ENCODE measurements at regions not wholly inside any gene's neighbourhood (a gene's known extent, or its start where the extent isn't known, plus 50 kb on each side); places are given as distances from the start of the nearest gene placed in this dataset.
"Not testable (repeated sequence)": the region's sequence is repeated elsewhere in the genome, so short reads cannot be mapped to it uniquely, and the experiment has no call there.

DNA sequence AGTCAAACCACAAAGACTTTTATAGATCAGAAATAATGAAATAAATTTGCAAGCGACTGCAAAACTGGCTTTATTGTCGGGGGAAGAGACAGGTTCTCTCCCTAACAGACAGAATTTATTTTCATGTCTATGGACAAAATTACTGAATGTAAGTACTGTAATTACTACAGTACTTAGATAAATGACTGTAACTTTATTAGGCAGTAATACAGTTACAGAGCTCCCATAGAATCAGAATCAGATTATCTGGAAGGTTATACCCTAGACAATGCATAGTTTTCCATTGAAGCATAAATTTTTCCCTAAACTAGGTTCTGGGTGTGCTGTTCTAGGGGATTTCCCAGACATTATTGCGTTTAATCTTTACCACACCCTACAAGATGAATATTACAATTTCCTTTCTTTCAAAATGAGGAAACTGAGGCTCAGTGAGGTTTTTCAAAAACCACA lies 114.2 kb downstream of the C12orf75 start:
- TF ChIP-seq, protein P1, sequence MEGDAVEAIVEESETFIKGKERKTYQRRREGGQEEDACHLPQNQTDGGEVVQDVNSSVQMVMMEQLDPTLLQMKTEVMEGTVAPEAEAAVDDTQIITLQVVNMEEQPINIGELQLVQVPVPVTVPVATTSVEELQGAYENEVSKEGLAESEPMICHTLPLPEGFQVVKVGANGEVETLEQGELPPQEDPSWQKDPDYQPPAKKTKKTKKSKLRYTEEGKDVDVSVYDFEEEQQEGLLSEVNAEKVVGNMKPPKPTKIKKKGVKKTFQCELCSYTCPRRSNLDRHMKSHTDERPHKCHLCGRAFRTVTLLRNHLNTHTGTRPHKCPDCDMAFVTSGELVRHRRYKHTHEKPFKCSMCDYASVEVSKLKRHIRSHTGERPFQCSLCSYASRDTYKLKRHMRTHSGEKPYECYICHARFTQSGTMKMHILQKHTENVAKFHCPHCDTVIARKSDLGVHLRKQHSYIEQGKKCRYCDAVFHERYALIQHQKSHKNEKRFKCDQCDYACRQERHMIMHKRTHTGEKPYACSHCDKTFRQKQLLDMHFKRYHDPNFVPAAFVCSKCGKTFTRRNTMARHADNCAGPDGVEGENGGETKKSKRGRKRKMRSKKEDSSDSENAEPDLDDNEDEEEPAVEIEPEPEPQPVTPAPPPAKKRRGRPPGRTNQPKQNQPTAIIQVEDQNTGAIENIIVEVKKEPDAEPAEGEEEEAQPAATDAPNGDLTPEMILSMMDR (IDR thresholded peaks at IDR 0.05) = no peak
- peak overlapping the region in 1 of 10 donors; percentile 72 for H3K27ac ChIP-seq
- no peaks in the 10 kb centered on the region for H3K36me3 ChIP-seq
- H3K27me3 ChIP-seq = peaks cover 0 to 13% (median 0%) of the 10 kb centered on the region in 7 donors
- no peak overlapping the region for H3K4me3 ChIP-seq
- 79 to 91% methylated on average over 3 of the region's 3 CpGs for WGBS, 2 donors
- ATAC-seq = no peak
- intact Hi-C loops (cut with DNase I) = no loop called here
- H3K9me3 ChIP-seq = peaks cover 0 to 13% (median 0%) of the 10 kb centered on the region in 11 donors
- DNase-seq = no peak
- peaks cover 0 to 19% (median 8%) of the 10 kb centered on the region in 9 donors for H3K4me1 ChIP-seq

DNA sequence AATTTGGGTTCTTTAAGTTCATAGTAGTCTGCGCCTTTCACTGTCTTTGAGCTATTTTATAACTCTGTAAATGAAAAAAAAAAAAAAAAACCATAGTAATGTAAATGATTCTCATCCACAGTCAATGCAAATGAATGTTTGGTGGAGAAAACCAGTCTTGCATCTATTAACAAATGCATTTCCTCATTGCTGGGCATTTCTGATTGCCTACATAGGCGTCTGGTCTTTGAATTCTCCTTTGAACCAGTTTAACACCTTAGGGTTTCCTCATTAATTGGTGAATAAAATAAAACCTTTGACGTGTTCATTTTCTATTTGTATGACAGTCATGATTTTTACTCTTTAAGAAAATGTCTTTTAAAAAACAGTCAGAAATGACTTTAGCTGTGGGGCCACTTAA lies 114.8 kb downstream of the C12orf75 start:
- H3K9me3 ChIP-seq = peaks cover 0 to 7% (median 0%) of the 10 kb centered on the region in 11 donors
- no peak overlapping the region for H3K4me3 ChIP-seq
- DNase-seq (no peak), ATAC-seq (no peak)
- peaks cover 0 to 13% (median 0%) of the 10 kb centered on the region in 7 donors for H3K27me3 ChIP-seq
- intact Hi-C loops (cut with DNase I) = no loop called here
- WGBS, 2 donors = 77 to 78% methylated on average over 3 of the region's 3 CpGs
- H3K36me3 ChIP-seq = no peaks in the 10 kb centered on the region
- peak overlapping the region in 4 of 10 donors; percentile 23 to 72 (median 50) for H3K27ac ChIP-seq
- TF ChIP-seq, protein P1 (IDR thresholded peaks at IDR 0.05) = no peak
- H3K4me1 ChIP-seq = peaks cover 0 to 19% (median 8%) of the 10 kb centered on the region in 9 donors

DNA sequence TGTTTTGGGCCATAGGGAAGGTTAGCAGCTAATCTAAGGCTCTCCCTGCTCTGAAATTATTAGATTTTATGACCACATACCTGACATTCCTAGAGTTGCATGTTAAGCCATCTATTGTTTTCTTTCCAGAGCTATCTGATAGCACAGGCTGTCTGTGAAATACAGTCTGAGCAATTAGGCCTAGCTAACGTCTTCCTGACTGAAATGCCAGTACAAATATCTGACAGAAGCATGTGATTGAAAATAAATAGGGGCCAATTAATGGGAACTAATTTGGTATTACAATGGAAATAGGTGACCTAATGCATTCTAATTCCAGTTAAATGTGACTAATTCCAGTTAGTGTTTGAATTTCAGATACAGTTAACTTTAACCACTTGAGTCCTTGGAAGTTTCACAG lies 115.2 kb downstream of the C12orf75 start:
- TF ChIP-seq, protein P1 (IDR thresholded peaks at IDR 0.05) = no peak
- WGBS, 2 donors = 19 to 32% methylated on average over 1 of the region's 1 CpG

DNA sequence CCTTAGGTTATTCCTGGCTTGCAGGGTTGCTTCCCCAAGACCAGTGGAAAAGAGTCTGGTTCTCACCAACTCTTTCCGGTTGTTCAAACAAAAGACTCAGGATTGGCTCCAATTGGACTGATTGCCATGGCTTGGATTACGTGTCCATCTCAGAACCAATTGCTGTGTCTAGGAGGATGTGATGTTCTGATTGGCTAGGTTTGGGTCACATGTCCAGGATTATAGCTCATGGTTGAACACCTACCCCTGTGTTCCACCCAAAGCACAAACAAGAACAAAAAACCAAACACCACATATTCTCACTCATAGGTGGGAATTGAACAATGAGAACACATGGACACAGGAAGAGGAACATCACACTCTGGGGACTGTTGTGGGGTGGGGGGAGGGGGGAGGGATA lies 116.0 kb downstream of the C12orf75 start:
- Histone ChIP-seq H3K4me1 (peaks cover 0 to 19% (median 8%) of the 10 kb centered on the region in 9 donors), H3K27me3 (peaks cover 0 to 13% (median 0%) of the 10 kb centered on the region in 7 donors), H3K27ac (peak overlapping the region in 7 of 10 donors; percentile 29 to 72 (median 47))
- H3K36me3 ChIP-seq; H3K9me3 ChIP-seq; DNase-seq; intact Hi-C loops (cut with DNase I); ATAC-seq; H3K4me3 ChIP-seq: not testable (repeated sequence)
- 93 to 100% methylated on average over 2 of the region's 2 CpGs for WGBS, 2 donors

More for the DNA sequence above, 115.2 kb downstream of the C12orf75 start:
- Histone ChIP-seq H3K9me3 (peaks cover 0 to 7% (median 0%) of the 10 kb centered on the region in 11 donors), H3K27ac (peak overlapping the region in 6 of 10 donors; percentile 34 to 72 (median 55)), H3K36me3 (no peaks in the 10 kb centered on the region), H3K4me3 (no peak overlapping the region), H3K4me1 (peaks cover 0 to 19% (median 8%) of the 10 kb centered on the region in 9 donors), H3K27me3 (peaks cover 0 to 13% (median 0%) of the 10 kb centered on the region in 7 donors)
- intact Hi-C loops (cut with DNase I) = no loop called here
- ATAC-seq (peak in 6 of 8 donors; percentile 48 to 82 (median 79)), DNase-seq (no peak)

DNA sequence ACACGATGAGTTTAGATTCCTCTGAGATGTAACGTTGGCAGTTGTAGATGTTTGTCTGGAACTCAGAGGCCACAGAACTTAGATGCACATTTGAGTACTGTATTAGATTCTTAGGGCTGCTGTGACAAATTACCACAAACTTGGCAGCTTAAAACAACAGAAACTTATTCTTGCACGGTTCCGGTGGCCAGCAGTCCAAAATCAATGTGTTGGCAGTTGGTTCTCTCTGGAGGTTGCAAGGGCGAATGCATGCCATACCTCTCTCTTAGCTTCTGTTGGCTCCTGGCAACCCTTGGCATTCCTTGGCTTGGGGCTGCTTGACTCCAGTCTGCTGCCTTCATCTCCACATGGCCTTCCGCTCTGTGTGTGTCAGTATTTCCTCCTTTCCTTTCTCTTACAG lies 118.9 kb downstream of the C12orf75 start:
- intact Hi-C loops (cut with DNase I) = no loop called here
- no peaks in the 10 kb centered on the region for H3K9me3 ChIP-seq
- H3K27ac ChIP-seq = no peak overlapping the region
- no peak for DNase-seq
- no peak for ATAC-seq
- peaks cover 0 to under 1% (median 0%) of the 10 kb centered on the region in 7 donors for H3K27me3 ChIP-seq
- WGBS, 2 donors = 91 to 94% methylated on average over 6 of the region's 6 CpGs
- TF ChIP-seq, protein P1 (IDR thresholded peaks at IDR 0.05) = no peak
- peaks cover 0 to 19% (median 8%) of the 10 kb centered on the region in 9 donors for H3K4me1 ChIP-seq
- H3K36me3 ChIP-seq = no peaks in the 10 kb centered on the region
- H3K4me3 ChIP-seq = no peak overlapping the region

Measured in heart right ventricle (tissue), 16 donors.